Fibroblast of gingiva (primary cell): ENCODE measurements at regions not wholly inside any gene's neighbourhood (a gene's known extent, or its start where the extent isn't known, plus 50 kb on each side); places are given as distances from the start of the nearest gene placed in this dataset.

Source experiments
- DNase-seq: peaks from one replicate; pipeline ENCODE4 v3.0.0-alpha.2; 2011; ENCODE audit warnings: low read depth

DNA sequence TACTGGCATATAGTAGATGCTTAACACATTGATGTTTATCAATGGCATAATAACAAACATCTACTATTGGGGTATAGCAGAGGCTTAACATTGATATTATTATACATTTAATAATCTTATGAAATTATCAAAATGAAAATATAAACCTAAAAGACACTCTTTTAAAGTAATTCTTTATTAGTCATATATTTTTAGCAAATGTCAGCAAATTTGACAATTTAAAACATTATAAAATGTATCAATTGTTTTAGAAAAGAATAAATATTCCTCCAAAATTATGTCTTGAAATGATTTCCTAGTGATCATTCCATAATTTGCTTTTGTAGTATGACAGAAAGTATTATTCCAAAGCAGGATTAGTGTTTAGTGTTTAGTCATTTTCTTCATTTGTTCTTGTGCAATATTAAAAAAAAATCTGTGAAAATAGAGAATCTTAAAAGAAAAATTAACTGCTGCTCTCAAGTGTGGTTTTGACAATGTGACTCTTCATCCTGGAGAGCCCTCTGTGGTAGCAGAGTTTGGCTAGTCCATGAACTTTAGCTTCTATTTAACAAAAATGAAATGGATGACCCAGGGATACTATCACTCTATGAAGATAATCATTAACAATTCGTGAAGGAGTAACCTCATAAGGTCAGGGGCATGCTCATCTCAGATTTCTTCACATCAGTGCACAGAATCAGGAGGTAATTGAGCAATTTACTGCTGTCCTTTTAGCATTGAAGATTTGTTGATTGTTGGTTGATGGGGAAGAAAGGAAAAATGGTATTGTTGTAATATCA lies 1018.5 kb downstream of the LRFN5 start:
- DNase-seq, result no peak

DNA sequence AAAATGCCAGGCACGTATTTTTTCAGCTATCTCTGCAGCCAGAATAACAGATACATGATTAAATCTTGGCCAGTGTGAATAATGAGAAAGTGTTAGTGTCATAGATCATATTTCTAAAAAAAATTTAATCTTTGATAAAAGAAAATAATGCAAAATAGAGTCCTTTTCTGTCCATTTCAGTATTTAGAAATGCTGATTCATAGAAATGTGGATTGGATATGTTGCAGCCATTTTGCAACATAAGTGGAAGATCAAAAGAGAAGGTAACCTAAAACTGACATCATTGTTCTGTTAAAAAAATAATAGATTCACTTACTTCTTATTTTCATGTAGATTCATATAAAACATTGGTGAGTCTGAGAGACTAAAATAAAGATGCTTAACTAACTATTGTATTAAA lies 1010.3 kb downstream of the LRFN5 start:
- DNase-seq, result no peak

DNA sequence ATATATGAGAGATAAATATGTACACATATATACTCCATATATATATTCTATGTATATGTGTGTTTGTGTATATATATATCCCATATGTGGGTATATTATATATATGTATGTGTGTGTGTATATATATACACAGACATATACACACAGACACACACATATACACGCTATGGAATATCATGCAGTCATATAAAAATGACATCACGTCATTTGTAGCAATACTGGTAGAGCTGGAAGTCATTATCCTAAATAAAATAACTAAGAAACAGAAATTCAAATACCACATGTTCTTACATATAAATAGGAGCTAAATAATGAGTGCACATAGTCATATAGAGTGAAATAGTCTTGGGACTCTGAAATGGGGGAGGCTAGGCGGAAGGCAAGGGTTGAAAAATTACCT lies 1000.2 kb downstream of the LRFN5 start:
- no peak for DNase-seq

DNA sequence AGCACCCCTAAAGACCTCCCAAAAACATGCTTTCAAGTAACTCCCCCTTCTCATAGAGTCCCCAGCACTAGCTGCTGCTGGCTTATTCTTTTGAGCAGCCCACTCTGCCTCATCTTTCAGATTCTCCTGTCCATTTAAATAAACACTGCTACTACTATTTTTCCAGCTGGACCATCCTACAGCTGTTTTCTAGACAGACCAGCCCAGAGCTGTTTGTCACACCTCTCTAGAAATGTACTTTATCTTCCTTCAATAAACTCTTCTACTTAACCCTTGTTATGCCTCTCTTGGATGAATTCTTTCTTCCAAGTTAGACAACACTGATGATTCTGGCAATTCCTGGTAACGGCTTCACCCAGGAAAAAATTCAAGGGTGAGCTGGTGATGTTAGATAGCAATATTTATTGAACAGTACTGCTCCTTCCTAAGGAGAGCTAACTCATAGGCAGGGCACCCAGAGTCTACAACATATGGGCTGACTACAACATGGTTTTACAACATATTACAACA lies 995.7 kb downstream of the LRFN5 start:
- no peak for DNase-seq

DNA sequence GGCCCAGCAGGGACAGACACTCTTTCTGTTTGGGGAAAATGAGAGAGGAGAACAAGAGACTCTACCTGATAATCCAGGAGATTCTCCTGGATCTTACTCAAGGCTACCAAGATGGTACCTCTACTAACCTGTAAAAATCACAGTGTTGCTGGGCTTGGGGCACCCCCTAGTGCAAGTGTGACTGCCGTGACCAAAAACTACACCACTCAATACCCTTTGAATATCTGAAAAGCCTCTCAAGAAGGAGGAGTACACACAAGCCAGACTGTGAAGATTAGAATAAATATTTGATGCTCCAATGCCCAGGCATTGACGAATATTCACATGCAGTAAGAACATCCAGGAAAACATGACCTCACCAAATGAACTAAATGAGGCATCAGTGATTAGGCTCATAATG lies 965.4 kb downstream of the LRFN5 start:
- no peak for DNase-seq

DNA sequence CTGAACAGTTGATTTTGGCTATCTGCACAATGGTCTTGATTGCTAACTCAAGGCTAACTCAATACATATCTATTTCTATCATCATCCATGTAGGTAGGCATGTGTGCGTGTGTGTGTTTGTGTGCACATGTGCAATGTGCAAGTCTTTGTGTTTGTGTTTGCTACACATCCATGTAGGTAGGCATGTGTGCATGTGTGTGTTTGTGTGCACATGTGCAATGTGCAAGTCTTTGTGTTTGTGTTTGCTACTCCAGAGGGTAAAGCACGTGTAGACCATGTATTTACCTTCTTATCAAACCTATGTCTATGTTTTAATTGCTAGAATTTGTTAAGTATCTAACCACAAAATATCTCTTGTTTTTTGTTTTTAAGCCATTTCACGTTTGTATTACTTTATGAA lies 962.6 kb downstream of the LRFN5 start:
- no peak for DNase-seq

DNA sequence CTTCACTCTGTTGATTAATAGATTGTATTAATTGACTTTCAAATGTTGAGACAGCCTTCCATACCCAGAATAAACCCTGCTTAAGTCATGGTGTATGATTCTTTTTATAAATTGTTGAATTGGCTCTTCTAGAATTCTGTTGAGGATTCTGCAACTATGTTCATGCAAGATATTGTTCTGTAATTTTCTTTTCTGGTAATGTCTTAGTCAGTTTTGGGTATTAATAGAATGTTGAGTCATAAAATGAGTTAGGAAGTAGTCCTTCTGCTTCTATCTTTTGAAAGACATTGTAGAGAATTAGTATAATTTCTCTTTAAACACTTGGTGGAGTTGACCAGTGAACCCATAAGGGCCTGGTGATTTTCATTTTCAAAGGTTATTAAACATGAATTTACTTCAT lies 958.9 kb downstream of the LRFN5 start:
- no peak for DNase-seq

DNA sequence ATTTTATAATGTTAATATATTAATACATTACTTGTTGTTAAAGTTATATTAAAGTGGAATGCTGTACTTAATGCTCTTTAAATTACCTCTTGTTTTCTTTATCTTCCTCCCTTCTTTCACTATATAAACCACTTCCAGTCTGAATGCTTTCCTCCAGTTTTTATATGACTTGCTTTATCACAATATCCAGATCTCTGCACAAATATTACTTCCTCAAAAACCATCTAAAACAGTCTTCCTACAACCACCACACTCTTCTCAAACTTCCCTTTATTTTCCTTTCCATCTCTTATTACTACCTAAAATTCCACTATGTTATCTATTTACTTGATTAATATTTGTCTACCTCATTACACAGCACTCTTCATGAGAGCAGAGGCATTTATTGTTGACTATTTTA lies 956.6 kb downstream of the LRFN5 start:
- no peak for DNase-seq

DNA sequence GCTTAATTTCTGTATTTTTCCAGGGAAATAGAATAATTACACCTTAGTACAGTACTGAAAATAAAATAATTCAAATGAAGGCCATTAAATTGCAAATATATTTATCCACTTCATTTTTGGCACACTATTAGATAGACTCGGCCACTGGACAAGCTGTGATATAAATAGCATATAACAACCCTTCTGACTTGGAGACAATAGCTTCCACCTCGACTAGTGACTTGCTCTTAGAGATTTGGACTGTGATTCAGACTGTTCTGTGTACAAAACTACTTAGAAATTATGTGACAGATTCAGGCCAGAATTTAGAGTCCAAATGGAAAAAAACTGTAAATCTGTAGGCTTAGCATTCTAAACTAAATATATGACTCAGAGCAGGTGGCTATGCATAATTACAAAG lies 949.9 kb downstream of the LRFN5 start:
- no peak for DNase-seq

DNA sequence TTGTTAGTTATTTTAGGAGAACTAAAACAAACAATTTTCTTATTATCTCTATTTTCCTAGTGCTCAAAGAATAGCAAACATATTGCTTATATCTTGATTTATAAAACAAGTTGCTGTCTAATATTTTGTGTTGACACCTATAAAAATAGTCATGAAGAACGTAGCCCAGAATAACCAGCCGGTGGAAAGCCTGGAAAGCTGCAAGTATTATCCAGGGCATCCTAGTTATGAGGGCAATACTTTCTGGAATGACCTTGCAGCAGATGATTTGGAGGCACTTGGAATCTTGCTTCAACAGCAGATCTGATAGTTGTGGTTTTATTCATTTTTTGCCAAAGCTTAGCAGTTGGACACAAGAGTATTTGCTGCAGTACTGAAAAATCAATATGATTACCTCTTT lies 948.7 kb downstream of the LRFN5 start:
- no peak for DNase-seq

DNA sequence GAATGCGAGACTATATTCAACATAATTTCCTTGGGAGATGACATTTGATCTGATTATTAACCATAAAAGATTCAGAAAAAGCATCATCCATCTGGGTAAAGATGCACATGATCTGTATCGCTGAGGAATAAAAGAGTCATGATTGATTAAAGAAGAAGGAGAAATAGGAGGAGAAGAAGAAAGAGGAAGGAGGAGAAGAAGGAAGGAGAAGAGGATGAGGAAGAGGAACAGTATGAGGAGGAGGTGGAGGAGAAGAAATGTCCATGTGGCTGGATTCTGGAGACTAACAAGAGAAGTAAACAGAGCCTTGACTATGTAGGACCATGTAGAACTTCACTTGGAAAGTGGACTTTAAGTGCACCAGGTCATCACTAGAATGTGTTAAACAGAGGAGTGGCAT lies 947.4 kb downstream of the LRFN5 start:
- no peak for DNase-seq

DNA sequence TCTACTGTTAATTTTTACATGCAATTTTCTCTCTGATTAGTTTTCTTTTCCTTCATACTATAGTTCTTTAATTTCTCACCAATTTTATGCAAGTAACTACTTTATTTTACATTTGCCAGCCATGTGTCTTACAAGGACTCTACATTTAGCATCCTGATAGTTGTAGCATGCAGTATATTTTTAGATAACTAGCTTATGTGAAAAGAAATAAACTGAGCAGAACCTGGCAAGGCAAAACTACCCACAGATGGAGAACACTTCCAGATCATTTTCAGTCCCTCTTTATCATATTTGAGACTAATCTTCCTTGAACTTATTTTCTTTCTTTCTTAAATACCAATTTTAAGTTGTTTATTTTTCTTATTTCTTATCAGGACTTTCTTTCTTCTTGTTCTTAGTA lies 943.6 kb downstream of the LRFN5 start:
- DNase-seq, result no peak

DNA sequence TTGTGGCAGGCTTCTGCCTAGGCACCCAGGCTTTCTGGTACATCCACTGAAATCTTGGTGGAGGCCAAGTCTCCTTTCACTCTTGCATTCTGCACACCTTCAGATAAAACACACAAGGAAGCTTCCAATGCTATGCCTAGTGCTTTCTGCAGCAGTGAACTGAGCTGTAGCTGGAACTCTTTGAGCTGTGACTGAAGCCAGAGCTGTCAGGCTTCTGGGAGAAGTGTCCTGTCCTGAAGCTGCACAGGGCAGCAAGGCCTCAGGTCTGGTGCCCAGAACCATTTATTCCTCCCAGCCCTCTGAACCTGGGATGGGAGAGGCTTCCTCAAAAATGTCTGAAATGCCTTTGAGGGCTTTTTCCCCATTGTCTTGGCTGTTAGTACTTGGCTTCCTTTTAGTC lies 941.7 kb downstream of the LRFN5 start:
- no peak for DNase-seq

DNA sequence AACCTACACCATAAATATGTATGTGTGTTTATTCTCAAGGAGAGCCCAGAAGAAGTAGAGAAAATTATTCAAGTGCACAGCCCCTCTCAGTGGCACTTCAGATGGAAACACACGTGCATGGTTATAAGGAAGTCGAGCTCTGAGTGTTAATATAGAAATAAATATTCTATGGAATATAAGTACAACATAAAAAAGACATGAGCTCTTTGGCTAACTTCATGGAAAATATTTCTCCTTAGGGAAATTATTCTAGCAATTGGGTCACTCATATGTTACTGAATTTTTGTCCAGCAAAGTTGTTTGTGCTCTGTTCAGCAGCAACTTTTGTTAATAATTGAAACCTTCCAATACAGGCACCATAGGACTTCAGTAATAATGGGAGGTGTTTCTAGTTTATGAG lies 939.0 kb downstream of the LRFN5 start:
- DNase-seq, result no peak

DNA sequence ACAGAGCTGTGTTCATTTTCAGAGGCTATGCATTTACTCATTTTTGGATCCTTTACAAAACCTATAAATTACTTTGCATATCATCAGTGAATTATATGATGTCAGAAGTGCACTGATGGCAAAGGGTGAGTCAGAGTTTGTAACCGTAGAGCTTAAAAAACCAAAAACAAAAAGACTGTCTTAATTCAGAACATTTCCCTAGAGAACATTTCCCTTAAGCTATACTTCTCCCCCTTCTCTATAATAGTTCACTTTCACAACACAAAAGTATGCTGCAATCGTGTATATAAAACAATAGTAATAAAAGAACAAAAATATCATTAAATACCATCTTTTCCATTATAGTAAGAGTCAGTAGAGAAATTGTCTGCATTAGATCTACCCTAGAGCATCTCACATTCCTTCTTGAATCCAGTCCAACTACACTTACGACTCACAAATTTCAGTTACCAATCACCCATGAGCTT lies 934.9 kb downstream of the LRFN5 start:
- DNase-seq, result peak; percentile 69

DNA sequence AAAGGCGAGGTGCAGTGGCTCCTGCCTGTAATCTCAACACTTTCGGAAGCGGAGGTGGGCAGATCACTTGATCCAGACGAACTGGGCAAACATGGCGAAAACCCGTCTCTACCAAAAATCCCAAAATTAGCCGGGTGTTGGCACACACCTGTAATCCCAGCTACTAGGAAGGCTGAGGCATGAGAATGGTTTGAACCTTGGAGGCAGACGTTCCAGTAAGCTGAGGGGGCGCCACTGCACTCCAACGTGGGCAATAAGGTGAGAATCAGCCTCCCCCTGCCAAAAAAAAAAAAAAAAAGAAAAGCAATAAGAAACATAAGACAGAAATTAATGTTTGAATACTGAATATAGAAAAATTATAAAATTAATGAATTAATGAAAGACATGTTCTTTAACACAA lies 928.7 kb downstream of the LRFN5 start:
- DNase-seq, result no peak

DNA sequence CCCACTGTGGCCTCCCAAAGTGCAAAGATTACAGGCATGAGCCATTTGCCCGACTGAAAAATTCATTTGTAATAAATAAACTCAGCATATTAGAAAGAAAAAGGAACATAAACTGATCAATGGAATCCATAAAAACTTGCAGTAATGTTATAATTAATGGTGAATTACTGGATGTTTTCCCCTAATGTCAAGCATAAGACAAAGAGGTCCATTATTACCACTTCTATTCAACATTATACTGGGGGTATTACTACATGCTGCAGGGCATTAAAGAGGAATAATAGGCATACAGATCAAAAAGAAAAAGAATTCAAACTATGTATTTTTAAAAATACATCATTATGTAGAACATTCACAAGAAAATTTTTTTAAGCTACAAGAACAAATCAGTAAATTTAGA lies 926.8 kb downstream of the LRFN5 start:
- no peak for DNase-seq

DNA sequence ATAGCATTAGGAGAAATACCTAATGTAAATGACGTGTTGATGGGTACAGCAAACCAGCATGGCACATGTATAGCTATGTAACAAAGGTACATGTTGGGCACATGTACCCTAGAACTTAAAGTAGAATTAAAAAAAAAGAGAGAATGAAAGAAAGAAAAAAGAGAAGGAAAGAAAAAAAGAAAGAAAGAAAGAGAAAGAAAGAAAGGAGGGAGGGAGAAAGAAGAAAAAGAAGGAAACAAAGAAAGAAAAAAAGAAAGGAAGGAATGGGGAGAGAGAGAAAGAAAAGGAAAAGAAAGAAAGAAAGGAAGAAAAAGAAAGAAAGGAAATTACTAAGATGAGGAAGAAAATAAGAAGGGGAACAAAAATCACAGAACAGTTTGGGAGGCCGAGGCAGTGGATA lies 925.5 kb downstream of the LRFN5 start:
- DNase-seq, result no peak

DNA sequence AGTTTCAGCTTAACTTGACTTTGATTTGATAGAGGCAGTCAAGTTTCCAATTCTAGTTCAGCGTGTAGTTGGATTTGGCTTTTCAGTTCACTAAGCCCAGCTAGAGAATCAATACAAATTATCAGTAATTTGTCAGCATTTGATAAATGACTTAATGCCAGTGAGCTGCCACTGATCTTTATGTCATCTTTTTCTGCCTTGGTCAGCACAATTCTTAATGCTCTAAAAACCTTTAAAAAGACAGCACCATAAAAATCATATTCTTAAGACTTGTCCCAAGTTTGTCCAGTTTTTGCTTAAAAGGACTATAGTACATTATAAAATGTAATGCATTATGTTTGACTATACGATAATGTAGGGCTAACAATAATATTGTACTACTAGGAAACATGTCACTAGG lies 920.5 kb downstream of the LRFN5 start:
- no peak for DNase-seq

DNA sequence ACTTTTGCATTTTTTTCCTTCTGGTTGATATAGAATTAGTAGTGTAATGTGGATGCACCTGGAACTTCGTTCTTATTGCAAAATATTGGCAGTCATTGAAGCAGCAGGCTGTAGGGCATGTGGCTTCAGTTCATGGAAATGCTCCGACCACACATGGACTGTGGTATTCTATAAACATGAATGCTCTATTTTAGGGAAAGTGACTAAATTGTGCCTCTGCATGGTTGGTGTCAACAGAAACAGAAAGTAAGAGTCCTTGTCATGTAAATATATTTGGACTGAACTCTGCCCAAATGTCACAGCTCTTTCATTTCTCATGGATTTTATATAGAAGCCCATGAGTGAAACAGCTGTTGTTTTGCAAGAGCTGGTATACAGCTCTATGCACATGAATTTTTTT lies 917.0 kb downstream of the LRFN5 start:
- DNase-seq, result peak; percentile 59

DNA sequence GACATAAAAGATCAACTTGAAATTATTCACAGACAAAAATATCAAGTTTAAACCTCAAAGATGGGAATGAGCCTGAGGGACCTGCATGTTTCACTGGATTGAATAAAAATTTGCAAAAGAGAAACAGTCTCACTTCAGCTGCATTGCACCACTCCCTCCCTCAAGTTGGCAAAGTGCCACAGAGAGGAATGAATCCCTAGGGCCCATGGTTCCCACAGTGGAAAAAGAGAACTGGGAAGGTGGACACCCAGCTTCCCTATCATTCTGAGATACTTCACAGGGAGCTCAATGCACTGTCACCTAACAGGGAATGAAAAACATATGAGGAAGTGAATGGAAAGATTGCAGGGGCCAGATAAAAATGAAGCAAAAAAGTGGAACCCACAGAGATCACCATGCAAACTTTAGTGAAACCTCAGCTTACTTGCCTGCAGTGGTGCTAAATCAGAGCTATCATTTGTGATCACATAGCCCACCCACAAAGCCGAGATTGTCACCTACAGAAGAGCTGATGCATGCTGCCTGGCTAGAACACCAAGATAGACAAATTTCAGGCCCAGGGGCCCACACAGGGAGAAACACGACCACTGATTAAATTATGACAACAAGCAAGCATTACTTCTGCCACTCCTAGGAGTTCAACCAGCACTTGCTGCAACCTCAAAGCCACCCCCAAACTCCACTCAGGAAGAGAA lies 911.3 kb downstream of the LRFN5 start:
- no peak for DNase-seq

DNA sequence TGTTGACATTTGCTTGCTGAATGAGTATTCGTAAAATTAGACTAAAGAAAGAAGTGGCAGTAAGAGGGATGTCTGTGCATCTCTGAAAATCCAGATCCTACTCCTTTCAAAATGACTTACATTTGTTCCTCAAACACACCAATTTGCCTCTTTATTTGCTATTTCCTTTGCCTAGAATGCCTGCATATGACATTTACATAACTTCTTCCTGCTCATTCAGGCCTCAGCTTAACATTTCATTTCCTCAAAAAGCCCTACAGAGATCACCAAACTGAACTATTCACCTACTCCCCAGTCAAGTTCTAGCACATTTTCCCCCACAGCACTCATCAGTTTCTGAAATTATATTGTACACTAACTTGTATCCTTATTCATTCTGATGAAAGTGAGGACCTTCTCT lies 907.2 kb downstream of the LRFN5 start:
- no peak for DNase-seq

DNA sequence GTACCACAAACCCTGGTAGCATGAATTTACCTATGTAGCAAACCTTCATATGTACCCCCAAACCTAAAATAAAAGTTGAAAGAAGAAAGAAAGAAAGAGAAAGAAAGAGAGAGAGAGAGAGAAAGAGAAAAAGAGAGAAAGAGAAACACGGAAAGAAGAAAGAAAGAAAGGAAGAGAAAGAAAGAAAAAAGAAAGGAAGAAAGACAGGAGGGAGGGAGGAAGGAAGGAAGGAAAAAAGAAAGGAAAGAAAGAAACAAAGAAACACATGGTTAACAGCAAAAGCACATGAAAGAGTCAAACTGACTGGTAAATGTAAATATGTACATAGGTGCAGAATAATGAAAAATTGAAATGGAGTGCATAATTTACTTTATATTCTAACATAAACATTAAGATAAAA lies 903.4 kb downstream of the LRFN5 start:
- no peak for DNase-seq
